CD8-positive, alpha-beta memory T cell (primary cell): ENCODE measurements at regions not wholly inside any gene's neighbourhood (a gene's known extent, or its start where the extent isn't known, plus 50 kb on each side); places are given as distances from the start of the nearest gene placed in this dataset.

ENCODE experiments used
- CTCF ChIA-PET: fragments of 350-600 bp; sonication (Branson Sonifier 250); formaldehyde crosslinking; loops from one replicate; lab custom pipeline; 2021; ENCODE audit warnings: antibody characterized with exemption; lab: Charles Lee
- POLR2A ChIA-PET: fragments of 350-600 bp; sonication (Branson Sonifier 250); formaldehyde crosslinking; loops from one replicate; lab custom pipeline; 2021; ENCODE audit warnings: antibody characterized with exemption; lab: Charles Lee
- DNase-seq, 5 donors: peaks; one replicate each; pipeline versions ENCODE4 v3.0.0 to v3.0.0-alpha.2; 2020 to 2022; ENCODE audit warnings: mixed read lengths in 1 of 5
- H3K27ac ChIP-seq: one replicate; pipeline ENCODE4 v1.7.0; 2013; ENCODE audit warnings: low read depth, mild to moderate bottlenecking, low read length, moderate library complexity
- H3K27me3 ChIP-seq: 2 replicates; pipeline ENCODE4 v1.7.0; 2013; ENCODE audit warnings: low read length, mild to moderate bottlenecking; ENCODE audit not compliant: insufficient read depth, poor library complexity, severe bottlenecking
- H3K36me3 ChIP-seq: 2 replicates; pipeline ENCODE4 v1.7.0; 2013; ENCODE audit warnings: mild to moderate bottlenecking, low read length, moderate library complexity; ENCODE audit not compliant: insufficient read depth
- H3K4me1 ChIP-seq: 2 replicates; pipeline ENCODE4 v1.7.0; 2013; ENCODE audit warnings: mild to moderate bottlenecking, low read length, moderate library complexity; ENCODE audit not compliant: insufficient read depth
- H3K4me3 ChIP-seq: 2 replicates; pipeline ENCODE4 v1.7.0; 2013; ENCODE audit warnings: mild to moderate bottlenecking, low read length
- H3K9me3 ChIP-seq: 2 replicates; pipeline ENCODE4 v1.7.0; 2013; ENCODE audit warnings: mild to moderate bottlenecking, low read length
- H3K27ac Mint-ChIP-seq, 8 donors: one replicate each; pipeline ENCODE4 v1.8.0; 2020 to 2021; ENCODE audit warnings: mixed read lengths in 8 of 8, mild to moderate bottlenecking in 6 of 8, inconsistent platforms in 3 of 8, moderate library complexity in 3 of 8
- H3K27me3 Mint-ChIP-seq, 2 donors: one replicate each; pipeline ENCODE4 v1.8.0; 2020 to 2021; ENCODE audit warnings: mixed read lengths in 2 of 2, mild to moderate bottlenecking in 1 of 2, moderate library complexity in 1 of 2
- H3K36me3 Mint-ChIP-seq, 3 donors: one replicate each; pipeline ENCODE4 v1.8.0; 2020 to 2021; ENCODE audit warnings: mixed read lengths in 3 of 3, inconsistent platforms in 1 of 3, mild to moderate bottlenecking in 1 of 3
- H3K4me1 Mint-ChIP-seq, 3 donors: one replicate each; pipeline ENCODE4 v1.8.0; 2020 to 2021; ENCODE audit warnings: mixed read lengths in 3 of 3, inconsistent platforms in 1 of 3, mild to moderate bottlenecking in 1 of 3
- H3K4me3 Mint-ChIP-seq, 7 donors: one replicate each; pipeline ENCODE4 v1.8.0; 2020 to 2021; ENCODE audit warnings: mixed read lengths in 7 of 7, mild to moderate bottlenecking in 6 of 7, moderate library complexity in 4 of 7, inconsistent platforms in 2 of 7
- H3K9me3 Mint-ChIP-seq, 5 donors: one replicate each; pipeline ENCODE4 v1.8.0; 2020 to 2022; ENCODE audit warnings: mixed read lengths in 5 of 5, mild to moderate bottlenecking in 3 of 5, moderate library complexity in 2 of 5, inconsistent platforms in 1 of 5

DNA sequence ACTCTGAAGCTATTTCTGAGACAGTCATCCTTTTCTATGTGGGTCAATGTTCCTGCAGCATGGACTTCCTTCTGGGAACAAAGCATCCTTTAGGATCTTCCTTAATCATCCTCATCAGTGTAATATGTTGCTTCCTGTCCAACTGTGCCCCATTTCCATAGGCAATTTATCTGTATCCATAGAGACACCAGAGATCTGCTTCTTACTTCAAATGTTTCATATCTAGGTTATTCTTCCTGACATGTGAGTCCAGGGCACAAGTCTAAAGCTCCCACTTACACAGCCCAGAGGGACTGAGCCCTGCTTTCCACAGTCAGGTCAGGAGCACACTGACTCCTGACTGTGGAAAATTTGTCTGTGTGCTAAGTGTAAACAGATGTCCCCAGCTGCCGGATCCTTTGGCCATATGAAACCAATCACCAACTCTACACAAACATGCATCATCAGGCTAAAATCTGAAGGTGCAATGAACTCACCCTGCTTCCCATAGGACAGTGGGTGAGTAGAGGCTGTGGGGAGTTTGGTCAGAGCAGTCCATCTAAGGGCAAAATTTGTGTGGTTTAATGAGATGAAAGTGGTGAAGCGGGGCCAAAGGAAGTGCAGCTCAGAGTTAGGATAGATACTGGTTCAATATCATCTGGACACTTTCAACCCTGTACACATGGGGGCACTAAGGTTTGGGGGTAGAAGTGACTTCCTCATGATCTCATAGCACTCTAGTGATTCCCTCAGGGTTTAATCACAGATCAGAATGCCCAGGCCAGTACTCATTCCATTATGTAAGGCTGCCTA is 85.2 kb upstream of the TNC start:
- H3K4me3 Mint-ChIP-seq, result no peak overlapping the region
- ChIA-PET POLR2A (no interaction called here), CTCF (no interaction called here)
- H3K27ac Mint-ChIP-seq, result no peak overlapping the region
- no peaks in the 10 kb centered on the region for H3K36me3 Mint-ChIP-seq
- peaks cover 20 to 64% of the 10 kb centered on the region in 2 donors for H3K27me3 Mint-ChIP-seq
- Histone ChIP-seq H3K27me3 (peaks cover 7% of the 10 kb centered on the region), H3K9me3 (no peaks in the 10 kb centered on the region), H3K4me3 (no peak overlapping the region), H3K27ac (no peak overlapping the region), H3K4me1 (no peaks in the 10 kb centered on the region), H3K36me3 (no peaks in the 10 kb centered on the region)
- DNase-seq, result no peak
- no peaks in the 10 kb centered on the region for H3K9me3 Mint-ChIP-seq
- H3K4me1 Mint-ChIP-seq, result no peaks in the 10 kb centered on the region

DNA sequence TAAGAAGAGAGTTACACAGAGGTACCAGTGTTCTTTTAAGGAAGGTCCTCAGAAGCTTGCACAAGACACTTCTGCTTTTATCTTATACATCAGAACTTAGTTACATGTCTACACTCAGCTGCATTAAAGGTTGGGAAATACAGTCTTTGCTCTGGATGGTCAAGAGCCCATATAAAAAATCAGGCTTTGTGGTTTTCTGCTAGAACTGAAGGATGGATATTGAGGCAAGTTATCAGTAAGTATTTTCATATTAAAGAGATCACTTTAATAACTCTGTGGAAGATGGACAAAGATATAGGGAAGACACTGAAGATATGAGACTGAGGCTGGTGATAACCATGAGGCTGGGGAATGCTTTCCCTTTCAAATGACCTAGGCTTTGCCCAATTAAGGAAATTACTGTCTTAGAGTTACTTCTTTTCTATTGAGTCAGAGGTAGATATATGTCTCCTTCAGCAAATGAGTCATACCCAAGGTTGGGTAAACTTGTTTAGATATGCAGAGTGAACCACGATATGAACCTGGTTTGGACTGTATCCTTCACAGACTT is 87.0 kb upstream of the TNC start:
- H3K27me3 ChIP-seq, result peaks cover 7% of the 10 kb centered on the region
- ChIA-PET CTCF (no interaction called here), POLR2A (no interaction called here)
- no peaks in the 10 kb centered on the region for H3K4me1 ChIP-seq
- Mint-ChIP-seq H3K4me1 (no peaks in the 10 kb centered on the region), H3K27ac (no peak overlapping the region), H3K9me3 (no peaks in the 10 kb centered on the region), H3K27me3 (peaks cover 20 to 76% of the 10 kb centered on the region in 2 donors), H3K36me3 (no peaks in the 10 kb centered on the region), H3K4me3 (no peak overlapping the region)
- no peak for DNase-seq
- no peaks in the 10 kb centered on the region for H3K36me3 ChIP-seq
- no peaks in the 10 kb centered on the region for H3K9me3 ChIP-seq
- H3K27ac ChIP-seq, result no peak overlapping the region
- H3K4me3 ChIP-seq, result no peak overlapping the region

GRCh38 chr9:115207003-115207836 is 89.3 kb upstream of the TNC start:
- ChIA-PET POLR2A (no interaction called here), CTCF (no interaction called here)
- no peak for DNase-seq
- Mint-ChIP-seq H3K4me1 (no peaks in the 10 kb centered on the region), H3K27me3 (peaks cover 14 to 64% of the 10 kb centered on the region in 2 donors), H3K4me3 (no peak overlapping the region), H3K9me3 (no peaks in the 10 kb centered on the region), H3K36me3 (no peaks in the 10 kb centered on the region), H3K27ac (no peak overlapping the region)
- no peaks in the 10 kb centered on the region for H3K36me3 ChIP-seq
- no peak overlapping the region for H3K27ac ChIP-seq
- peaks cover 7% of the 10 kb centered on the region for H3K27me3 ChIP-seq
- H3K4me1 ChIP-seq, result no peaks in the 10 kb centered on the region
- H3K9me3 ChIP-seq, result no peaks in the 10 kb centered on the region
- H3K4me3 ChIP-seq, result no peak overlapping the region

- Histone ChIP-seq H3K36me3 (no peaks in the 10 kb centered on the region), H3K27ac (no peak overlapping the region), H3K4me3 (no peak overlapping the region), H3K27me3 (peaks cover 7% of the 10 kb centered on the region), H3K4me1 (no peaks in the 10 kb centered on the region), H3K9me3 (no peaks in the 10 kb centered on the region)
- Mint-ChIP-seq H3K9me3 (no peaks in the 10 kb centered on the region), H3K36me3 (no peaks in the 10 kb centered on the region), H3K27me3 (peaks cover 8 to 62% of the 10 kb centered on the region in 2 donors), H3K27ac (no peak overlapping the region), H3K4me3 (no peak overlapping the region), H3K4me1 (no peaks in the 10 kb centered on the region)
- ChIA-PET CTCF (no interaction called here), POLR2A (no interaction called here)
- no peak for DNase-seq
These were observed 90.5 kb upstream of the TNC start for GRCh38 chr9:115208501-115208900.

DNA sequence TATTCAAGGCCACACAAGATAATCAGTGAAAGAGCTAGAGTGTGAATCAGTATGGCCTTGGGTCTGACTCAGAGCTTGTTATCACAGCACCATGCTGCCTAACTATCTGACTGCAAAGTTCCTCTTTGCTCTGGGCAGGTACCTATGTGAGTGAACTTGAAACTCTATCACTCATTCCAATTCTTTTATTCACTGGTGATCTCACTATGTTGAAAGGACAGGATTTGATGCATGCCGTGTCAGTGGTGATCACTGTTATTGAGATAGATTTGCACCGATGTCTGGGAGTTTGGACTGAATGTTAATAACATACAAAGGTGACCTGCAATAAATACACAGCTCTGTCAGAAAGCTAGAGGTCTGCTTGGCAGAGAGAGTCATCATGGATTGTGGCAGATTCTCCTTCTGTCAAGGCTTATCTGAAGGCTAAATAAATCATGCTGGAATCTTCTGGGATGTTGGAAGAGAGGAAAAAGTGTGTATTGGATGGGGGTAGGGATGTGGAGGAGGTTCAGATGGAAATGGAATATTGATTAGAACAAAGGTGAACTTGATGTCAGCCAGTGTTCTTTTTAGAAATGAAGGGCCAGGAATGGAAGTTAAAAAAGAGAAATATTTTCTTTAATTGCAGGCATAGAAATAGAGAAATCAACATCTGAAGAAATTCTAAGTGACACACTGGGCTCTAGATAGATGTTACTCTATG is 91.8 kb upstream of the TNC start:
- Mint-ChIP-seq H3K4me3 (no peak overlapping the region), H3K27ac (no peak overlapping the region), H3K4me1 (no peaks in the 10 kb centered on the region), H3K27me3 (peaks cover 8 to 55% of the 10 kb centered on the region in 2 donors), H3K9me3 (no peaks in the 10 kb centered on the region), H3K36me3 (no peaks in the 10 kb centered on the region)
- no peak overlapping the region for H3K27ac ChIP-seq
- H3K27me3 ChIP-seq, result peaks cover 7% of the 10 kb centered on the region
- ChIA-PET POLR2A (no interaction called here), CTCF (no interaction called here)
- no peaks in the 10 kb centered on the region for H3K4me1 ChIP-seq
- no peaks in the 10 kb centered on the region for H3K36me3 ChIP-seq
- no peak overlapping the region for H3K4me3 ChIP-seq
- H3K9me3 ChIP-seq, result no peaks in the 10 kb centered on the region
- no peak for DNase-seq

DNA sequence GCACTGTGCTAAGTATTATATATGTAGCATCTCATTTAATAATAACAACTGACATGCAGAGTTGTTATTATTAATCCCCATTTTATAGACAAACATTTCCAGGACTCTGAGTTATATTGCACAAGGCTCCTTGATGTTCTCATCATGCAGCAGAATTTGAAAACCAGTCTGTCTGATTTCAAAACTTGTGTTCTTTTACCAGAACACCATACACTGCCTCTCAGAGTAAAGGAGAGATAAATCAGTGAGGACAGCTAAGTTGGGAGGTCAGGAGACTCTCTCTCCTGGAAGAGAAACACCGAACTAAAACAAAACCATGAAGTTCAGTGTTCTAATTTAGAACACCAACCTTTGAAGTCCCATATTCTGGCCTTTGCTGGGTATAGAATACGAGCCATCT is 92.7 kb upstream of the TNC start:
- Histone ChIP-seq H3K27me3 (peaks cover 7% of the 10 kb centered on the region), H3K27ac (no peak overlapping the region), H3K4me1 (no peaks in the 10 kb centered on the region), H3K36me3 (no peaks in the 10 kb centered on the region), H3K4me3 (no peak overlapping the region), H3K9me3 (no peaks in the 10 kb centered on the region)
- DNase-seq, result no peak
- Mint-ChIP-seq H3K9me3 (no peaks in the 10 kb centered on the region), H3K27ac (no peak overlapping the region), H3K27me3 (peaks cover 8 to 53% of the 10 kb centered on the region in 2 donors), H3K4me1 (no peaks in the 10 kb centered on the region), H3K4me3 (no peak overlapping the region), H3K36me3 (peaks cover 0 to under 1% (median 0%) of the 10 kb centered on the region in 3 donors)
- ChIA-PET POLR2A (no interaction called here), CTCF (no interaction called here)

DNA sequence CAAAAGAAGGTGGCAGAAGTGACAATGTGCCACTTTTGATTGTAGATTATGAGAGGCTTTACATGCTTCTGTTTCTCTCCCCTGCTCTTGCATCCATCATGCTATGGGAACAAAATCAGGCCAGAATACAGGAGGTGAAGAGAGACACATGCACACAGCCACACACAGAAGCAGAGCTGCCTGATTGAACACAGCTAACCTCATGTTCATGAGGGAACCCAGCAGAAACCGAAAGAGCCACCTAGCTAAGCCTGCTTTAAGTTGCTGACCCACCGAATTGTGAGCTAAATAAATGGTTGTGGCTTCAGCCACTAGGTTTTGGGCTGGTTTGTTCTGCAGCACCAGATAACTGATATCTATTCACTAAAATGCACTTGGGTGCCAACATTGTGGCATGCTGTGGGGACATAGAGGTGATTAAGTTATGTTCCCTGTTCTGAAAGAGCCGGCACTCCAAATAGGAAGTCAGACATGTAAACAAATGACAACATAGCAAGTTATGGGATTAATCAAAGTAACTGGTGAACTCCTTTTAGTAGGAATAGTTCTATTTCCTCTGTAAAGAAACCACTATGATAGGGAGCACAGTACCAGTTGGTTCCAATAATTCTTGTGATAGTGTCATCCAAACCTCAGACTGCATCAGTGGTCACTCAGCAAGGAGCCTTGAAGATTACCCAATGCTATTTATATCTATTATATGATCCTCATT is 93.6 kb upstream of the TNC start:
- H3K4me1 ChIP-seq, result no peaks in the 10 kb centered on the region
- H3K36me3 ChIP-seq, result no peaks in the 10 kb centered on the region
- Mint-ChIP-seq H3K4me1 (no peaks in the 10 kb centered on the region), H3K27me3 (peaks cover 1 to 53% of the 10 kb centered on the region in 2 donors), H3K27ac (no peak overlapping the region), H3K9me3 (no peaks in the 10 kb centered on the region), H3K4me3 (no peak overlapping the region), H3K36me3 (peaks cover 0 to 4% (median 0%) of the 10 kb centered on the region in 3 donors)
- no peaks in the 10 kb centered on the region for H3K9me3 ChIP-seq
- DNase-seq, result no peak
- peaks cover 5% of the 10 kb centered on the region for H3K27me3 ChIP-seq
- ChIA-PET CTCF (no interaction called here), POLR2A (no interaction called here)
- no peak overlapping the region for H3K27ac ChIP-seq
- H3K4me3 ChIP-seq, result no peak overlapping the region
